GM23338 (cell line): ENCODE measurements at regions not wholly inside any gene's neighbourhood (a gene's known extent, or its start where the extent isn't known, plus 50 kb on each side); places are given as distances from the start of the nearest gene placed in this dataset.

ENCODE experiments used
- ATAC-seq: fragments of 200-7000 bp; cut with Tn5 transposase; 3 replicates; pipeline ENCODE4 v1.9.1; 2020
- DNase-seq: peaks from one replicate; pipeline ENCODE4 v3.0.0-alpha.2; 2015; ENCODE audit warnings: low spot score
- H2AFZ ChIP-seq: fragments of 200-600 bp; sonication (generic); 2 replicates; pipeline ENCODE4 v1.8.0; 2016; ENCODE audit warnings: antibody characterized with exemption, mild to moderate bottlenecking, moderate library complexity
- H3F3A ChIP-seq: fragments of 200-600 bp; sonication (generic); replicated peaks from 2 replicates; pipeline ENCODE4 v1.8.0; 2017; ENCODE audit warnings: antibody characterized with exemption, mixed run types, low read depth
- H3K27ac ChIP-seq: fragments of 200-600 bp; sonication (generic); 2 replicates; pipeline ENCODE4 v1.6.1; 2016; ENCODE audit warnings: low read depth
- H3K27me3 ChIP-seq: fragments of 200-600 bp; sonication (generic); 2 replicates; pipeline ENCODE4 v1.8.0; 2016; ENCODE audit warnings: mild to moderate bottlenecking, mixed run types, moderate library complexity; ENCODE audit not compliant: insufficient read depth
- H3K36me3 ChIP-seq: fragments of 200-600 bp; sonication (generic); 2 replicates; pipeline ENCODE4 v1.8.0; 2016; ENCODE audit warnings: mild to moderate bottlenecking; ENCODE audit not compliant: insufficient read depth
- H3K4me1 ChIP-seq: fragments of 200-600 bp; sonication (generic); 2 replicates; pipeline ENCODE4 v1.8.0; 2016; ENCODE audit warnings: mild to moderate bottlenecking, moderate library complexity; ENCODE audit not compliant: insufficient read depth
- H3K4me2 ChIP-seq: fragments of 200-600 bp; sonication (generic); 2 replicates; pipeline ENCODE4 v1.7.1; 2017; ENCODE audit warnings: mixed run types
- H3K4me3 ChIP-seq: fragments of 200-600 bp; sonication (generic); 2 replicates; pipeline ENCODE4 v1.6.1; 2016; ENCODE audit warnings: mixed run types
- H3K79me2 ChIP-seq: fragments of 200-600 bp; sonication (generic); replicated peaks from 2 replicates; pipeline ENCODE4 v1.8.0; 2017; ENCODE audit warnings: mild to moderate bottlenecking; ENCODE audit not compliant: insufficient read depth
- H3K9me2 ChIP-seq: fragments of 200-600 bp; sonication (generic); 2 replicates; pipeline ENCODE4 v1.8.0; 2017; ENCODE audit not compliant: insufficient read depth
- H4K20me1 ChIP-seq: fragments of 200-600 bp; sonication (generic); replicated peaks from 2 replicates; pipeline ENCODE4 v1.8.0; 2017; ENCODE audit warnings: mild to moderate bottlenecking; ENCODE audit not compliant: insufficient read depth
- H3K27ac Mint-ChIP-seq: 2 replicates; pipeline ENCODE4 v1.8.0; 2020; ENCODE audit warnings: inconsistent platforms, mild to moderate bottlenecking, moderate library complexity, mixed read lengths
- H3K27me3 Mint-ChIP-seq: 3 replicates; pipeline ENCODE4 v1.8.0; 2022; ENCODE audit warnings: low read depth, mild to moderate bottlenecking, moderate library complexity, mixed read lengths, inconsistent platforms; ENCODE audit not compliant: insufficient read depth, poor library complexity
- H3K36me3 Mint-ChIP-seq: 3 replicates; pipeline ENCODE4 v1.8.0; 2021; ENCODE audit warnings: low read depth, mild to moderate bottlenecking, inconsistent platforms, moderate library complexity, mixed read lengths
- H3K4me1 Mint-ChIP-seq: 3 replicates; pipeline ENCODE4 v1.8.0; 2020; ENCODE audit warnings: mild to moderate bottlenecking, inconsistent platforms, mixed read lengths
- H3K4me3 Mint-ChIP-seq: 3 replicates; pipeline ENCODE4 v1.8.0; 2021; ENCODE audit warnings: moderate library complexity, mild to moderate bottlenecking, inconsistent platforms, mixed read lengths
- H3K9me3 Mint-ChIP-seq: 3 replicates; pipeline ENCODE4 v1.8.0; 2020; ENCODE audit warnings: moderate library complexity, mild to moderate bottlenecking, inconsistent platforms, mixed read lengths
- CREB1 ChIP-seq: fragments of 250-450 bp; sonication (Bioruptor Pico); IDR thresholded peaks from 2 replicates; pipeline ENCODE4 v1.5.0; 2020; ENCODE audit warnings: low read depth, mild to moderate bottlenecking, moderate library complexity
- CTCF ChIP-seq, 2 experiments: fragments of 200-600 bp in 1 of 2; sonication (generic) in 1 of 2; conservative IDR thresholded peaks; 2 replicates each; pipeline versions ENCODE4 v1.5.1 to v1.6.1; 2016 to 2017; ENCODE audit warnings: antibody characterized with exemption in 2 of 2, low read depth in 2 of 2, mild to moderate bottlenecking in 2 of 2, moderate library complexity in 1 of 2
- EZH2 ChIP-seq: fragments of 200-600 bp; sonication (generic); IDR thresholded peaks from one replicate; pipeline ENCODE4 v1.8.0; 2017; ENCODE audit warnings: antibody characterized with exemption, mild to moderate bottlenecking, low read depth; ENCODE audit not compliant: unreplicated experiment
- EZH2phosphoT487 ChIP-seq: fragments of 200-600 bp; sonication (generic); IDR thresholded peaks from one replicate; pipeline ENCODE4 v1.8.1; 2018; ENCODE audit warnings: antibody characterized with exemption; ENCODE audit not compliant: unreplicated experiment
- JUNB ChIP-seq: IDR thresholded peaks from one replicate; pipeline ENCODE4 v1.6.1; 2016; ENCODE audit warnings: antibody characterized with exemption; ENCODE audit not compliant: unreplicated experiment
- POLR2AphosphoS5 ChIP-seq: IDR thresholded peaks from 2 replicates; pipeline ENCODE4 v1.6.1; 2016; ENCODE audit warnings: antibody characterized with exemption, low read depth
- REST ChIP-seq: IDR thresholded peaks from one replicate; pipeline ENCODE4 v1.6.1; 2018; ENCODE audit warnings: antibody characterized with exemption; ENCODE audit not compliant: unreplicated experiment
- STAT1 ChIP-seq: IDR thresholded peaks from one replicate; pipeline ENCODE4 v1.6.1; 2016; ENCODE audit warnings: antibody characterized with exemption; ENCODE audit not compliant: unreplicated experiment
- ZNF331 ChIP-seq: fragments of 250-450 bp; sonication (Bioruptor Pico); IDR thresholded peaks from 2 replicates; pipeline ENCODE4 v1.5.0; 2020; ENCODE audit warnings: low read depth, mild to moderate bottlenecking, moderate library complexity
- ZNF462 ChIP-seq: fragments of 250-450 bp; sonication (Bioruptor Pico); IDR thresholded peaks from 2 replicates; pipeline ENCODE4 v1.5.0; 2020; ENCODE audit warnings: mild to moderate bottlenecking, moderate library complexity

GRCh38 chr4:138558886-138559285 is 316.7 kb upstream of the SLC7A11 start:
- H4K20me1 ChIP-seq: no peaks in the 10 kb centered on the region
- no peak overlapping the region for H3K4me3 ChIP-seq
- H3K27me3 ChIP-seq: no peaks in the 10 kb centered on the region
- no peaks in the 10 kb centered on the region for H3K9me2 ChIP-seq
- no peak overlapping the region for H3K4me2 ChIP-seq
- Mint-ChIP-seq H3K9me3 (no peaks in the 10 kb centered on the region), H3K36me3 (no peaks in the 10 kb centered on the region), H3K4me3 (no peak overlapping the region), H3K27me3 (no peaks in the 10 kb centered on the region), H3K4me1 (peaks cover 9% of the 10 kb centered on the region), H3K27ac (no peak overlapping the region)
- no peaks in the 10 kb centered on the region for H3F3A ChIP-seq
- TF ChIP-seq EZH2phosphoT487: no peak
- no peak for TF ChIP-seq ZNF462
- TF ChIP-seq CTCF (conservative IDR thresholded peaks at IDR 0.05; ENCODE audit: low read depth in 2 of 2): no peak
- TF ChIP-seq JUNB: no peak
- no peak for TF ChIP-seq REST
- no peak for TF ChIP-seq POLR2AphosphoS5
- no peak for TF ChIP-seq EZH2
- TF ChIP-seq CREB1: no peak
- no peak for TF ChIP-seq ZNF331 (CRISPR knock-in tag)
- TF ChIP-seq STAT1: no peak
- no peaks in the 10 kb centered on the region for H3K36me3 ChIP-seq
- no peak overlapping the region for H3K27ac ChIP-seq
- H3K79me2 ChIP-seq: no peaks in the 10 kb centered on the region
- DNase-seq: no peak
- no peak for ATAC-seq
- H2AFZ ChIP-seq: peak overlapping the region; percentile 24; the same call in 1 of the 2 replicates
- H3K4me1 ChIP-seq: peaks cover 6% of the 10 kb centered on the region; the same call in 1 of the 2 replicates
